Coronary artery (tissue), 2 donors: ENCODE measurements at regions not wholly inside any gene's neighbourhood (a gene's known extent, or its start where the extent isn't known, plus 50 kb on each side); places are given as distances from the start of the nearest gene placed in this dataset.

Experiments used
- DNase-seq: peaks from one replicate; pipeline ENCODE4 v3.0.0-alpha.2; 2017; ENCODE audit warnings: low spot score
- H3K27ac ChIP-seq, 2 donors: fragments of 200-600 bp; sonication (generic); one replicate each; pipeline ENCODE4 v1.5.1; 2016 to 2019
- H3K4me3 ChIP-seq: fragments of 200-600 bp; sonication (generic); 2 replicates; pipeline ENCODE4 v1.5.1; 2016; ENCODE audit warnings: mild to moderate bottlenecking, moderate library complexity
- TF ChIP-seq, protein P1 (sequence below): fragments of 200-600 bp; sonication (generic); IDR thresholded peaks from one replicate; pipeline ENCODE4 v1.5.1; 2019; ENCODE audit warnings: antibody characterized with exemption

DNA sequence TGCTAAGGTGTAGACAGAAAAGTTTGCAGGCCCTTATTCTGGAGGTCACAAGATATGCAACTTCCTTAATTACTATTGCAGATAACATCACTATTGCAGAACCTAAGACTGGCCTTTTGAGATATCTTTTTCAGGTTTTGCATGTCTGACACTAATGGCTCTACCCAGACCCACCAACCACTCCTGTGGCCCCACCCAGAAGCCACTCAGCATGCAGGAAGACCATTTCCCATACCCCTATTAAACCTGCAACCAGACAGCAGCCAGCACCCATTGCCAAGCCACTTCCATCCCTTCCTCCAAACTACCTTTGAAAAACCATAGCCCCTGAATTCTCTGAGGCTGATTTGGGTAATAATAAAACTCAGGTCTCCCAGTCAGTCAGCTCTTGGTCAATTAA, 297.6 kb downstream of the SLITRK6 start:
- no peak for DNase-seq
- TF ChIP-seq, protein P1, sequence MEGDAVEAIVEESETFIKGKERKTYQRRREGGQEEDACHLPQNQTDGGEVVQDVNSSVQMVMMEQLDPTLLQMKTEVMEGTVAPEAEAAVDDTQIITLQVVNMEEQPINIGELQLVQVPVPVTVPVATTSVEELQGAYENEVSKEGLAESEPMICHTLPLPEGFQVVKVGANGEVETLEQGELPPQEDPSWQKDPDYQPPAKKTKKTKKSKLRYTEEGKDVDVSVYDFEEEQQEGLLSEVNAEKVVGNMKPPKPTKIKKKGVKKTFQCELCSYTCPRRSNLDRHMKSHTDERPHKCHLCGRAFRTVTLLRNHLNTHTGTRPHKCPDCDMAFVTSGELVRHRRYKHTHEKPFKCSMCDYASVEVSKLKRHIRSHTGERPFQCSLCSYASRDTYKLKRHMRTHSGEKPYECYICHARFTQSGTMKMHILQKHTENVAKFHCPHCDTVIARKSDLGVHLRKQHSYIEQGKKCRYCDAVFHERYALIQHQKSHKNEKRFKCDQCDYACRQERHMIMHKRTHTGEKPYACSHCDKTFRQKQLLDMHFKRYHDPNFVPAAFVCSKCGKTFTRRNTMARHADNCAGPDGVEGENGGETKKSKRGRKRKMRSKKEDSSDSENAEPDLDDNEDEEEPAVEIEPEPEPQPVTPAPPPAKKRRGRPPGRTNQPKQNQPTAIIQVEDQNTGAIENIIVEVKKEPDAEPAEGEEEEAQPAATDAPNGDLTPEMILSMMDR, result no peak
- no peak overlapping the region for H3K4me3 ChIP-seq
- no peak overlapping the region for H3K27ac ChIP-seq

DNA sequence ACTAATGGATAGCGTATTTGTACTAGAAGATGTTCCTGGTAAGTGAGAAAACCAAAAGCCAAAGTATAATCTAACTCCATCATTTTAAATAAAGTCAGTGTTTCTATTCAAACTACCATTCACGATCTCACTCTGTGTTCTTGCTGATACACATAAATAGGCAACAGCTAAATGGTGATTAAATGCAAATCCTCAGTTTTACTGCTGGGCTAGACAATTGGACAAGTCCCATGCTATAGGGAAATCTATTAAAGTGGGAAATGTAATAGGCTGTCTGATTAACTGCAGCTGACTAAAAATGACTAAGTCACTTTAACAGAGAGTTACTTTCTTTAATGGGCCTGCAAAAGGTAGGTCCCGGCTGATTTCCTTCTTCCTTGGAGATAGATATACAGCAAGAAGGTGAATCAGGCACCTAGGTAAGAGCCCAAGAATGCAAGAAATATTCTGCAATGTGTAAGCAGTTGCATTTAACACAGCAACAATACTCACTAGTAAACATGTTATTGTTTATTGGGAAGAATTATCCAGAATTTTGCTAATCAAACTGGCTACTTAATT, 298.4 kb downstream of the SLITRK6 start:
- Histone ChIP-seq H3K27ac (no peak overlapping the region), H3K4me3 (no peak overlapping the region)
- TF ChIP-seq, protein P1, result no peak
- no peak for DNase-seq

GRCh38 chr13:85498774-85499173, 300.4 kb downstream of the SLITRK6 start:
- DNase-seq, result no peak
- H3K4me3 ChIP-seq, result no peak overlapping the region
- TF ChIP-seq, protein P1, result no peak
- no peak overlapping the region for H3K27ac ChIP-seq

GRCh38 chr13:85497652-85498051, 301.6 kb downstream of the SLITRK6 start:
- H3K4me3 ChIP-seq, result no peak overlapping the region
- DNase-seq, result no peak
- TF ChIP-seq, protein P1, result no peak
- no peak overlapping the region for H3K27ac ChIP-seq

GRCh38 chr13:85492283-85492682, 306.9 kb downstream of the SLITRK6 start:
- H3K27ac ChIP-seq, result no peak overlapping the region
- no peak overlapping the region for H3K4me3 ChIP-seq
- no peak for DNase-seq
- TF ChIP-seq, protein P1, result no peak

DNA sequence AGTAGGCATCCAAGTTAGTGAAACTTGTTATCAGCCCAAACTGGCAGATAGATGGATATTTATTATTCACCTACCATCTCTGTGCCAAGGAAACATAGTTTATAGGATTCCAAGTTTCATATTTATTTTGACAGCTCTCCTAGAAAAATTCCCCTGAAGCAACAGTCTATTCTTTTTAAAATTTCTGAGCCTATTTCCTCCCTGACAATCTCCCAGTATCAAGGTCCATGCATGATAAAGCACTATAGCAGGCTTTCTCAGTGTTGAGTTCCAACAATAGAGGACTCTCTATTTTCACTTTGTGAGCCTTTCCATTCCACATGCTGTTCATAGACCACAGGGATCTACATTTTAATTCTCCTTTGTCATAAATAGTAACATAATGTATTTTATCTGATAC, 312.6 kb downstream of the SLITRK6 start:
- Histone ChIP-seq H3K27ac (no peak overlapping the region), H3K4me3 (no peak overlapping the region)
- TF ChIP-seq, protein P1, result no peak
- DNase-seq, result no peak

- Histone ChIP-seq H3K27ac (no peak overlapping the region), H3K4me3 (no peak overlapping the region)
- no peak for DNase-seq
- TF ChIP-seq, protein P1, result no peak
These were observed 326.1 kb downstream of the SLITRK6 start for GRCh38 chr13:85473144-85473543.
